Panc1 (cell line): ENCODE measurements at regions not wholly inside any gene's neighbourhood (a gene's known extent, or its start where the extent isn't known, plus 50 kb on each side); places are given as distances from the start of the nearest gene placed in this dataset.

Source experiments
- CTCF ChIP-seq: fragments of 450-650 bp; IDR thresholded peaks from 2 replicates; pipeline ENCODE4 v1.5.1; 2017; ENCODE audit warnings: mild to moderate bottlenecking
- POLR2AphosphoS5 ChIP-seq: IDR thresholded peaks from 2 replicates; pipeline ENCODE4 v1.6.1; 2012; ENCODE audit warnings: mild to moderate bottlenecking, low read depth, low read length, moderate library complexity
- REST ChIP-seq, 2 experiments: IDR thresholded peaks; 2 replicates each; pipeline ENCODE4 v1.6.1; 2011 to 2012; ENCODE audit warnings: low read depth in 2 of 2, control low read depth in 1 of 2, low read length in 1 of 2, mild to moderate bottlenecking in 1 of 2, moderate library complexity in 1 of 2; ENCODE audit not compliant: insufficient read depth in 1 of 2

- TF ChIP-seq CTCF (no peak), REST (IDR thresholded peaks at IDR 0.05; ENCODE audit: insufficient read depth in 1 of 2, low read depth in 2 of 2, low read length in 1 of 2) (no peak), POLR2AphosphoS5 (no peak)
Observed at GRCh38 chr1:200311256-200311655, 98.6 kb downstream of the ZNF281 start.
